H54 (cell line): ENCODE measurements at regions not wholly inside any gene's neighbourhood (a gene's known extent, or its start where the extent isn't known, plus 50 kb on each side); places are given as distances from the start of the nearest gene placed in this dataset.

Source experiments
- DNase-seq: peaks from one replicate; pipeline ENCODE4 v3.0.0; 2011; ENCODE audit warnings: low spot score, mixed read lengths; ENCODE audit not compliant: insufficient read length
- FAIRE-seq: peaks from 3 replicates; lab custom pipeline; 2011; peaks lifted over from hg19 to GRCh38; lab: Jason Lieb, UNC
- POLR2A ChIP-seq: IDR thresholded peaks from 2 replicates; pipeline ENCODE4 v1.6.1; 2011; ENCODE audit warnings: low read depth, mild to moderate bottlenecking, low read length

DNA sequence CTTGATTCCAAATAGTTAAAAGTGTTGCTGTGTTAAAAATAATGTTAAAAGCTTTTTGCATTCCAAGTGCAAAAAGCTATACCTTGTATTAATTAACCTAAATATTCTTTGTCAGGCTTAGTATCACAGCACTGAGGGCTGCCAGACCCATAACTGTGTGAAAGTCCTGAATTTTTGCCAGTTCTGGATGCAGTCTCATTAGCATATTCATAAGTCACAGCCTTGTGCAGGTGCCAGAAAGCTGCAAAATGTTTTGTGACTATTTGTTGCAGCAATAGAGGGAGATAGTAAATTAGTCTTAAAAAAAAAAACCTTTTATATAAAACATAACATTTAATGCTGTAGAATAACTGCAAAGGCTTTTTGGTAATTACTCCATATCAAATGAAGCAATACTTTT is 56.6 kb downstream of the SLITRK1 start:
- no peak for TF ChIP-seq POLR2A
- DNase-seq, result no peak
- FAIRE-seq, result no peak

- DNase-seq (no peak), FAIRE-seq (no peak)
- TF ChIP-seq POLR2A, result no peak
Observed at GRCh38 chr13:83824560-83824959, 57.7 kb downstream of the SLITRK1 start.

GRCh38 chr13:83824120-83824519 is 58.2 kb downstream of the SLITRK1 start:
- TF ChIP-seq POLR2A, result no peak
- FAIRE-seq (no peak), DNase-seq (no peak)

- no peak for FAIRE-seq
- TF ChIP-seq POLR2A, result no peak
- no peak for DNase-seq
Observed at GRCh38 chr13:83819611-83820010, 62.7 kb downstream of the SLITRK1 start.

- peak; percentile 78 for FAIRE-seq
- DNase-seq, result no peak
- no peak for TF ChIP-seq POLR2A
Observed at GRCh38 chr13:83819156-83819555, 63.1 kb downstream of the SLITRK1 start.

DNA sequence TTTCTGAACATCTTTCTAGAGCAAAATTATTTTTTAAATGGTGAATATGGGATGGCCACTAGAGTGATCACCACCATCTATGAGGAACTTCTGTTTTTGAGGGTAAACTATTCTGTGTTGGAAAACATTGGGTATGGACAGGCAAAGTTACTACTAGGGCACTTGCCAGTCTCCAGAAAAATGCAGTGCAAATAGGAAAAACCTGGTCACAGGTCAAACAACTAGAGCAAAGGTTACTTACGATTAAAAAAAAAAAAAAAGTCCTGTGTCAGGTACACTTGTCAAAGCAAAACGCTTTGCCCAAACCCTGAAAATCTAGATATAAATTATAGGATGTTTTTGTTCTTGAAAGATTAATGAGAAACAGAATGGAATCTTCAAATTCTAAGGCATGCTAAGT is 66.2 kb downstream of the SLITRK1 start:
- no peak for TF ChIP-seq POLR2A
- DNase-seq (no peak), FAIRE-seq (no peak)

DNA sequence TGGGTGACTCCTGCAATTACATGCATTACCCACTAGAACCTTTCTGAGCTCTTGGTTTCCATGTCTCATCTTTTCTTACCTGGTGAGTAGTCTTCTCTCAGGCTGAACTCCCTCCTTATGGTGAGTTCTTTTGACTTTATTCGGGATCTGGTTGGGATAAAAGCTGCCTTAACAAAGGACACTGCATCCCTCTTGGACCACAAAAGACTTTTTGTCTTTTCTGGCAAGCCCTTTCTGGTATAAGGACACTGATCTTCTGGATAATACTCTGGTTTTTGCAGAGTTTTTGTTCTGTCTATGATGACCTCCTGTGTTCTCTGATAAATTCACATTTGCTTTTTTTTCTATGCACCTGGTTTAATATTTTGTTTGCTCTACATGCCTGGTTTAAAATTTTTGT is 66.7 kb downstream of the SLITRK1 start:
- FAIRE-seq (no peak), DNase-seq (no peak)
- TF ChIP-seq POLR2A, result no peak

- DNase-seq, result no peak
- TF ChIP-seq POLR2A, result no peak
- FAIRE-seq, result no peak
Observed at GRCh38 chr13:83810136-83810535, 72.1 kb downstream of the SLITRK1 start.

GRCh38 chr13:83804356-83804962 is 77.8 kb downstream of the SLITRK1 start:
- FAIRE-seq (no peak), DNase-seq (no peak)
- TF ChIP-seq POLR2A, result no peak

- no peak for FAIRE-seq
- no peak for DNase-seq
- TF ChIP-seq POLR2A, result no peak
Observed at GRCh38 chr13:83798731-83799130, 83.5 kb downstream of the SLITRK1 start.

DNA sequence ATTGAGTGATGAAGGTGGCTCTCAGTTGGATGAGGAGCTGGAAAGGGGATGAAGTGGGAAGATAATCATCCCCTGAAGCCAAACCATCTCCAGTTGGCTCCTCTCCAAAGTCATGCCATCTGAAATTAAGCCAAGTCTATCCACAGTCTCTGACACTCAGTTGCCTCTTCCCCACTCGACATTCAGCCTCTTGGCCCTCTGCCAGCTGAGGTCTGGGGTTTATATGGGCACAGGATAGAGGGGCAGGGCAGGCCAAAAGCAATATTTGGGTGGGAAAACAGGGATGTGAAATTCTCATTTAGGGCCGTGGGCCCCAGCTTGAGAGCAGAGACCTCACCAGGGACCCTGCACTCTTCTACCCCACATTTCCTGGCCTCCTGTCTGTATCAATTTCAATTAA is 85.9 kb downstream of the SLITRK1 start:
- FAIRE-seq (no peak), DNase-seq (no peak)
- TF ChIP-seq POLR2A, result no peak

DNA sequence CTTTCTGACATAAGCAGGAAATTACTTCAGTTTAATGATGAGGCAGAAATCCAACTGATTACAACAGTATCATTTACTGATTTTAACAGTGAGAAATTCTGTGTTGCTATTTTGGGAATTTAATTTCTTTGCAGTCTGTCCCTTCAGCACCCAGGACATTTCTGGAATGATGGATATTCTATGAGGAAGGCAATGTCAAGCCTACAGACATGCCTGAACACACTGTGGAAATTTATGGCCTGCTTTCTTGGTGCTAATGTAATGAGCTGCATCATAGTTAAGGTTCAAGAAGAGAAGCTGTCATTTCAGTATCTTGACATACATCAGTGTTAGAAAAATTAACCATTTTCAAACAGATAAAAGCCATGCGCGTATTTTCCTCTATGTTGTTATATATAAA is 87.7 kb downstream of the SLITRK1 start:
- TF ChIP-seq POLR2A, result no peak
- DNase-seq (no peak), FAIRE-seq (no peak)

DNA sequence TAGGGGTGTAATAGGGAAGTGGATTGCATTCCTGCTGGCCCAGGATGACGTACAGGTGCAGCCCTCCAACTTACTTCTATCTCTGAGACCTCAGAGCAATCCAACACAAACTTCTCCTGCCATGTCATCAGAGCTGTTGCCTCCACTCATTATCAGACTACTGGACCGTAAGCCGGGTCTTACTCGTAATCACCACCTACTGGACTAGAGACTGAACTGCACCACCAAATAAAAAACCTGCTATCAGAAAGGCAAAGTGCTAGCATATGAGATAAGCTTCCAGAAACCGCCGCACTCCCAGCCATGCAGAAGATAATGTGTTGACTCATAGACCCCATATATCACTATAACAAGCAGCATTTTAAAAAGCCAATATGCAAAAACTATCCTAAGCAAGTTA is 102.0 kb downstream of the SLITRK1 start:
- FAIRE-seq, result no peak
- no peak for TF ChIP-seq POLR2A
- DNase-seq, result no peak

GRCh38 chr13:83773961-83774360 is 108.3 kb downstream of the SLITRK1 start:
- TF ChIP-seq POLR2A, result no peak
- FAIRE-seq, result no peak
- no peak for DNase-seq

GRCh38 chr13:83765796-83766195 is 116.5 kb downstream of the SLITRK1 start:
- TF ChIP-seq POLR2A, result no peak
- FAIRE-seq (peak; percentile 86), DNase-seq (no peak)
